GM23338 (cell line): ENCODE measurements at regions not wholly inside any gene's neighbourhood (a gene's known extent, or its start where the extent isn't known, plus 50 kb on each side); places are given as distances from the start of the nearest gene placed in this dataset.

Source experiments
- ATAC-seq: fragments of 200-7000 bp; cut with Tn5 transposase; 3 replicates; pipeline ENCODE4 v1.9.1; 2020
- DNase-seq: peaks from one replicate; pipeline ENCODE4 v3.0.0-alpha.2; 2015; ENCODE audit warnings: low spot score
- H2AFZ ChIP-seq: fragments of 200-600 bp; sonication (generic); 2 replicates; pipeline ENCODE4 v1.8.0; 2016; ENCODE audit warnings: antibody characterized with exemption, mild to moderate bottlenecking, moderate library complexity
- H3F3A ChIP-seq: fragments of 200-600 bp; sonication (generic); replicated peaks from 2 replicates; pipeline ENCODE4 v1.8.0; 2017; ENCODE audit warnings: antibody characterized with exemption, mixed run types, low read depth
- H3K27ac ChIP-seq: fragments of 200-600 bp; sonication (generic); 2 replicates; pipeline ENCODE4 v1.6.1; 2016; ENCODE audit warnings: low read depth
- H3K27me3 ChIP-seq: fragments of 200-600 bp; sonication (generic); 2 replicates; pipeline ENCODE4 v1.8.0; 2016; ENCODE audit warnings: mild to moderate bottlenecking, mixed run types, moderate library complexity; ENCODE audit not compliant: insufficient read depth
- H3K36me3 ChIP-seq: fragments of 200-600 bp; sonication (generic); 2 replicates; pipeline ENCODE4 v1.8.0; 2016; ENCODE audit warnings: mild to moderate bottlenecking; ENCODE audit not compliant: insufficient read depth
- H3K4me1 ChIP-seq: fragments of 200-600 bp; sonication (generic); 2 replicates; pipeline ENCODE4 v1.8.0; 2016; ENCODE audit warnings: mild to moderate bottlenecking, moderate library complexity; ENCODE audit not compliant: insufficient read depth
- H3K4me2 ChIP-seq: fragments of 200-600 bp; sonication (generic); 2 replicates; pipeline ENCODE4 v1.7.1; 2017; ENCODE audit warnings: mixed run types
- H3K4me3 ChIP-seq: fragments of 200-600 bp; sonication (generic); 2 replicates; pipeline ENCODE4 v1.6.1; 2016; ENCODE audit warnings: mixed run types
- H3K79me2 ChIP-seq: fragments of 200-600 bp; sonication (generic); replicated peaks from 2 replicates; pipeline ENCODE4 v1.8.0; 2017; ENCODE audit warnings: mild to moderate bottlenecking; ENCODE audit not compliant: insufficient read depth
- H3K9me2 ChIP-seq: fragments of 200-600 bp; sonication (generic); 2 replicates; pipeline ENCODE4 v1.8.0; 2017; ENCODE audit not compliant: insufficient read depth
- H4K20me1 ChIP-seq: fragments of 200-600 bp; sonication (generic); replicated peaks from 2 replicates; pipeline ENCODE4 v1.8.0; 2017; ENCODE audit warnings: mild to moderate bottlenecking; ENCODE audit not compliant: insufficient read depth
- H3K27ac Mint-ChIP-seq: 2 replicates; pipeline ENCODE4 v1.8.0; 2020; ENCODE audit warnings: inconsistent platforms, mild to moderate bottlenecking, moderate library complexity, mixed read lengths
- H3K27me3 Mint-ChIP-seq: 3 replicates; pipeline ENCODE4 v1.8.0; 2022; ENCODE audit warnings: low read depth, mild to moderate bottlenecking, moderate library complexity, mixed read lengths, inconsistent platforms; ENCODE audit not compliant: insufficient read depth, poor library complexity
- H3K36me3 Mint-ChIP-seq: 3 replicates; pipeline ENCODE4 v1.8.0; 2021; ENCODE audit warnings: low read depth, mild to moderate bottlenecking, inconsistent platforms, moderate library complexity, mixed read lengths
- H3K4me1 Mint-ChIP-seq: 3 replicates; pipeline ENCODE4 v1.8.0; 2020; ENCODE audit warnings: mild to moderate bottlenecking, inconsistent platforms, mixed read lengths
- H3K4me3 Mint-ChIP-seq: 3 replicates; pipeline ENCODE4 v1.8.0; 2021; ENCODE audit warnings: moderate library complexity, mild to moderate bottlenecking, inconsistent platforms, mixed read lengths
- H3K9me3 Mint-ChIP-seq: 3 replicates; pipeline ENCODE4 v1.8.0; 2020; ENCODE audit warnings: moderate library complexity, mild to moderate bottlenecking, inconsistent platforms, mixed read lengths
- CTCF ChIP-seq, 2 experiments: fragments of 200-600 bp in 1 of 2; sonication (generic) in 1 of 2; conservative IDR thresholded peaks; 2 replicates each; pipeline versions ENCODE4 v1.5.1 to v1.6.1; 2016 to 2017; ENCODE audit warnings: antibody characterized with exemption in 2 of 2, low read depth in 2 of 2, mild to moderate bottlenecking in 2 of 2, moderate library complexity in 1 of 2
- ETS1 ChIP-seq: IDR thresholded peaks from 2 replicates; pipeline ENCODE4 v1.6.1; 2016; ENCODE audit warnings: antibody characterized with exemption
- JUNB ChIP-seq: IDR thresholded peaks from one replicate; pipeline ENCODE4 v1.6.1; 2016; ENCODE audit warnings: antibody characterized with exemption; ENCODE audit not compliant: unreplicated experiment
- NANOG ChIP-seq: IDR thresholded peaks from 2 replicates; pipeline ENCODE4 v1.6.1; 2016; ENCODE audit warnings: antibody characterized with exemption, borderline replicate concordance
- POLR2AphosphoS5 ChIP-seq: IDR thresholded peaks from 2 replicates; pipeline ENCODE4 v1.6.1; 2016; ENCODE audit warnings: antibody characterized with exemption, low read depth
- STAT1 ChIP-seq: IDR thresholded peaks from one replicate; pipeline ENCODE4 v1.6.1; 2016; ENCODE audit warnings: antibody characterized with exemption; ENCODE audit not compliant: unreplicated experiment
- ZNF114 ChIP-seq: fragments of 250-450 bp; sonication (Bioruptor Pico); IDR thresholded peaks from 2 replicates; pipeline ENCODE4 v1.5.0; 2020; ENCODE audit warnings: mild to moderate bottlenecking, moderate library complexity

- TF ChIP-seq NANOG, result no peak
These were observed 67.4 kb downstream of the PLK2 start (continued) for GRCh38 chr5:58392496-58392895.

- H3K9me2 ChIP-seq, result 0 out of 2 replicates have a peak, but pooled peaks cover 4% of the 10 kb centered on the region
- no peaks in the 10 kb centered on the region for H3K27me3 Mint-ChIP-seq
- peaks cover 21% of the 10 kb centered on the region for H3K36me3 ChIP-seq
- no peaks in the 10 kb centered on the region for H3F3A ChIP-seq
- H3K4me2 ChIP-seq, result no peak overlapping the region
- H3K4me1 Mint-ChIP-seq, result no peaks in the 10 kb centered on the region
- DNase-seq, result no peak
- no peaks in the 10 kb centered on the region for H3K27me3 ChIP-seq
- H4K20me1 ChIP-seq, result no peaks in the 10 kb centered on the region
- H3K4me1 ChIP-seq, result no peaks in the 10 kb centered on the region
- peaks cover 40% of the 10 kb centered on the region for H3K9me3 Mint-ChIP-seq
- H3K27ac ChIP-seq, result no peak overlapping the region
- ATAC-seq, result no peak
- no peak overlapping the region for H3K4me3 Mint-ChIP-seq
- H3K79me2 ChIP-seq, result no peaks in the 10 kb centered on the region
- H3K4me3 ChIP-seq, result no peak overlapping the region
- no peak overlapping the region for H2AFZ ChIP-seq
- H3K27ac Mint-ChIP-seq, result no peak overlapping the region
- TF ChIP-seq STAT1 (no peak), JUNB (no peak)
- peaks cover 32% of the 10 kb centered on the region; the same call in 2 of the 3 replicates for H3K36me3 Mint-ChIP-seq
These were observed 76.4 kb downstream of the PLK2 start for GRCh38 chr5:58383448-58383847.

GRCh38 chr5:58382131-58382534, 77.8 kb downstream of the PLK2 start:
- TF ChIP-seq ETS1, result no peak
- H3F3A ChIP-seq, result no peaks in the 10 kb centered on the region
- Mint-ChIP-seq H3K9me3 (peaks cover 53% of the 10 kb centered on the region), H3K27me3 (no peaks in the 10 kb centered on the region), H3K4me3 (no peak overlapping the region), H3K4me1 (no peaks in the 10 kb centered on the region), H3K27ac (no peak overlapping the region), H3K36me3 (peaks cover 44% of the 10 kb centered on the region; the same call in 2 of the 3 replicates)
- H3K4me3 ChIP-seq, result no peak overlapping the region
- ATAC-seq (no peak), DNase-seq (no peak)
- no peaks in the 10 kb centered on the region for H4K20me1 ChIP-seq
- no peak overlapping the region for H3K4me2 ChIP-seq
- H3K79me2 ChIP-seq, result no peaks in the 10 kb centered on the region
- peaks cover 23% of the 10 kb centered on the region for H3K36me3 ChIP-seq
- H3K27me3 ChIP-seq, result no peaks in the 10 kb centered on the region
- H2AFZ ChIP-seq, result no peak overlapping the region
- no peaks in the 10 kb centered on the region for H3K4me1 ChIP-seq
- H3K27ac ChIP-seq, result no peak overlapping the region
- H3K9me2 ChIP-seq, result 0 out of 2 replicates have a peak, but pooled peaks cover 4% of the 10 kb centered on the region

GRCh38 chr5:58381566-58381965, 78.3 kb downstream of the PLK2 start:
- ATAC-seq (no peak), DNase-seq (no peak)
- Histone ChIP-seq H2AFZ (no peak overlapping the region), H3K9me2 (0 out of 2 replicates have a peak, but pooled peaks cover 4% of the 10 kb centered on the region), H3K27ac (no peak overlapping the region), H3K27me3 (no peaks in the 10 kb centered on the region), H3K4me1 (no peaks in the 10 kb centered on the region), H4K20me1 (no peaks in the 10 kb centered on the region), H3K4me2 (no peak overlapping the region), H3K36me3 (peaks cover 23% of the 10 kb centered on the region), H3K4me3 (no peak overlapping the region), H3K79me2 (no peaks in the 10 kb centered on the region), H3F3A (no peaks in the 10 kb centered on the region)
- no peak overlapping the region for H3K27ac Mint-ChIP-seq
- H3K27me3 Mint-ChIP-seq, result no peaks in the 10 kb centered on the region
- H3K36me3 Mint-ChIP-seq, result peaks cover 48% of the 10 kb centered on the region; the same call in 2 of the 3 replicates
- TF ChIP-seq ZNF114 (CRISPR knock-in tag), result no peak
- no peak for TF ChIP-seq STAT1
- TF ChIP-seq POLR2AphosphoS5, result no peak
- no peak for TF ChIP-seq CTCF (conservative IDR thresholded peaks at IDR 0.05; ENCODE audit: low read depth in 2 of 2)
- peaks cover 58% of the 10 kb centered on the region for H3K9me3 Mint-ChIP-seq
- no peak overlapping the region for H3K4me3 Mint-ChIP-seq
- H3K4me1 Mint-ChIP-seq, result no peaks in the 10 kb centered on the region
